Right lobe of liver (tissue), 4 donors: ENCODE measurements at regions not wholly inside any gene's neighbourhood (a gene's known extent, or its start where the extent isn't known, plus 50 kb on each side); places are given as distances from the start of the nearest gene placed in this dataset.

Experiments used
- CTCF ChIP-seq, 4 donors: fragments of 200-600 bp in 3 of 4; fragments of 450-650 bp in 1 of 4; IDR thresholded peaks; one replicate each; pipeline versions ENCODE4 v1.5.1 to v1.8.0; 2016 to 2022; ENCODE audit warnings: antibody characterized with exemption in 4 of 4, mild to moderate bottlenecking in 2 of 4
- POLR2A ChIP-seq: fragments of 450-650 bp; IDR thresholded peaks from one replicate; pipeline ENCODE4 v1.6.1; 2017; ENCODE audit warnings: antibody characterized with exemption, mild to moderate bottlenecking
- donor health status: DM: no; HTN: no; CAD: no.
- donor health status: DM: no; HTN: no; CAD: no.
- donor health status: DM: no; HTN: yes; CAD: no.

GRCh38 chr9:88917375-88917774, 73.9 kb upstream of the S1PR3 start:
- no peak for TF ChIP-seq CTCF (IDR thresholded peaks at IDR 0.05)
- no peak for TF ChIP-seq POLR2A
